K562 (cell line): ENCODE measurements at regions not wholly inside any gene's neighbourhood (a gene's known extent, or its start where the extent isn't known, plus 50 kb on each side); places are given as distances from the start of the nearest gene placed in this dataset.

Experiments used
- ATAC-seq: fragments of 200-7000 bp; cut with Tn5 transposase; 3 replicates; pipeline ENCODE4 v1.9.1; 2020; ENCODE audit warnings: moderate library complexity
- BruUV-seq: library from RNA; stranded (reverse); fragments of 400-500 nt; replicated peaks from 2 replicates; lab custom pipeline; 2021; lab: Mats Ljungman, UMichigan
- CTCF ChIA-PET: fragments of 300-600 bp; formaldehyde crosslinking; extraction: SDS; loops from one replicate; lab custom pipeline; 2021; ENCODE audit warnings: low intra/inter-chr PET ratio; lab: Yijun Ruan, JAX
- POLR2A ChIA-PET: fragments of 300-600, 350-650 bp; sonication (Branson Sonifier 250); formaldehyde crosslinking; extraction: SDS; loops from one replicate; lab custom pipeline; 2021; ENCODE audit warnings: antibody characterized with exemption, inconsistent platforms; lab: Yijun Ruan, JAX
- DNase-seq, 4 experiments: peaks; one replicate each; pipeline versions ENCODE4 v3.0.0 to v3.0.0-alpha.2; 2011 to 2018; ENCODE audit warnings: low spot score in 3 of 4, mixed read lengths in 3 of 4; ENCODE audit errors: extremely low read depth in 1 of 4
- FAIRE-seq: peaks from 2 replicates; lab custom pipeline; 2011; peaks lifted over from hg19 to GRCh38; lab: Jason Lieb, UNC
- H2AFZ ChIP-seq: 2 replicates; pipeline ENCODE4 v1.6.0; 2011; ENCODE audit warnings: low read depth, low read length, control low read depth, inconsistent platforms
- H3K27ac ChIP-seq: fragments of 200-600 bp; 3 replicates; pipeline ENCODE4 v1.8.0; 2011; ENCODE audit warnings: low read depth, mild to moderate bottlenecking, control low read depth, inconsistent platforms, low read length, moderate library complexity, mixed read lengths; ENCODE audit errors: extremely low read depth
- H3K27me3 ChIP-seq, 2 experiments: fragments of 300-600 bp in 1 of 2; 2 replicates in 1 of 2; 3 replicates in 1 of 2; pipeline versions ENCODE4 v1.6.0 to v1.8.0; 2011; ENCODE audit warnings: inconsistent platforms in 2 of 2, low read length in 2 of 2, mild to moderate bottlenecking in 1 of 2, mixed read lengths in 1 of 2, moderate library complexity in 1 of 2; ENCODE audit not compliant: control insufficient read depth in 2 of 2, insufficient read depth in 2 of 2
- H3K36me3 ChIP-seq: fragments of 300-600 bp; 3 replicates; pipeline ENCODE4 v1.8.0; 2011; ENCODE audit warnings: mild to moderate bottlenecking, low read length, inconsistent platforms; ENCODE audit not compliant: control insufficient read depth, insufficient read depth
- H3K4me1 ChIP-seq, 2 experiments: fragments of 200-600 bp in 1 of 2; replicated peaks in 1 of 2; 2 replicates in 1 of 2; 3 replicates in 1 of 2; pipeline versions ENCODE4 v1.5.1 to v1.8.0; 2011; ENCODE audit warnings: inconsistent platforms in 2 of 2, low read length in 2 of 2, mild to moderate bottlenecking in 1 of 2, mixed read lengths in 1 of 2, moderate library complexity in 1 of 2; ENCODE audit not compliant: control insufficient read depth in 2 of 2, insufficient read depth in 2 of 2
- H3K4me2 ChIP-seq: 2 replicates; pipeline ENCODE4 v1.6.1; 2011; ENCODE audit warnings: low read length, control low read depth, inconsistent platforms, mixed read lengths; ENCODE audit not compliant: insufficient read depth
- H3K4me3 ChIP-seq: fragments of 200-600 bp; sonication (generic), shearing (Covaris generic); 2 replicates; pipeline ENCODE4 v1.5.1; 2016; ENCODE audit warnings: control low read depth, inconsistent platforms
- H3K79me2 ChIP-seq: fragments of 200-600 bp; 3 replicates; pipeline ENCODE4 v1.8.0; 2011; ENCODE audit warnings: low read length, inconsistent platforms; ENCODE audit not compliant: control insufficient read depth, insufficient read depth
- H3K9ac ChIP-seq, 2 experiments: 2 replicates each; pipeline versions ENCODE4 v1.6.0 to v1.6.1; 2011; ENCODE audit warnings: low read depth in 2 of 2, low read length in 2 of 2, control low read depth in 1 of 2, inconsistent platforms in 1 of 2, mild to moderate bottlenecking in 1 of 2, mixed read lengths in 1 of 2; ENCODE audit not compliant: insufficient read depth in 1 of 2
- H3K9me1 ChIP-seq: one replicate; pipeline ENCODE4 v1.6.0; 2011; ENCODE audit warnings: inconsistent platforms, mild to moderate bottlenecking, low read length, moderate library complexity; ENCODE audit not compliant: control insufficient read depth, insufficient read depth
- H3K9me3 ChIP-seq: replicated peaks from 2 replicates; pipeline ENCODE4 v1.5.1; 2011; ENCODE audit warnings: low read depth, low read length, inconsistent platforms; ENCODE audit not compliant: control insufficient read depth, insufficient read depth
- H4K20me1 ChIP-seq: replicated peaks from 2 replicates; pipeline ENCODE4 v1.6.1; 2011; ENCODE audit warnings: low read length, inconsistent platforms, mixed read lengths; ENCODE audit not compliant: control insufficient read depth, insufficient read depth
- ATF7 ChIP-seq: fragments of 450-650 bp; IDR thresholded peaks from 2 replicates; pipeline ENCODE4 v1.7.1; 2014; ENCODE audit warnings: mild to moderate bottlenecking, moderate library complexity
- FOXK1 ChIP-seq: sonication (generic); formaldehyde crosslinking; IDR thresholded peaks from 2 replicates; pipeline ENCODE4 v1.8.0; 2022; ENCODE audit warnings: missing genetic modification reagents, mild to moderate bottlenecking, borderline replicate concordance
- JUND ChIP-seq, 2 experiments: IDR thresholded peaks; 2 replicates in 1 of 2; 3 replicates in 1 of 2; pipeline ENCODE4 v1.6.1; 2011; ENCODE audit warnings: borderline replicate concordance in 2 of 2, low read depth in 2 of 2, low read length in 2 of 2, improper control_type of control experiment in 1 of 2, missing biosample characterization in 1 of 2, missing genetic modification characterization in 1 of 2, missing genetic modification reagents in 1 of 2
- ZNF561 ChIP-seq: fragments of 450-650 bp; formaldehyde crosslinking; conservative IDR thresholded peaks from 2 replicates; pipeline ENCODE4 v1.4.0; 2020; ENCODE audit warnings: mild to moderate bottlenecking, moderate library complexity
- WGBS: fragments of 100-300 bp; shearing (Covaris generic); methylation state at CpG from one replicate; pipeline ENCODE4 v1.1.6; 2016; ENCODE audit warnings: low coverage, mixed read lengths; ENCODE audit not compliant: insufficient coverage; ENCODE audit errors: missing lambda C conversion rate; 5-methylcytosine and 5-hydroxymethylcytosine counted together
- in situ Hi-C: fragments of 300-500 bp; cut with MboI; formaldehyde crosslinking; loops from 4 replicates; pipeline ENCODE4 v1.15.0; 2018; ENCODE audit warnings: inconsistent platforms, mixed read lengths
- intact Hi-C: fragments of 100-400 bp; cut with micrococcal nuclease; formaldehyde crosslinking; loops from 2 replicates; pipeline ENCODE4 v1.14.2; 2022
- TF ChIP-seq, protein P1 (sequence below): fragments of 200-600 bp; sonication (generic); IDR thresholded peaks from one replicate; pipeline ENCODE4 v1.6.1; 2012; ENCODE audit warnings: mild to moderate bottlenecking, low read depth, low read length, inconsistent platforms
- TF ChIP-seq, protein P2 (sequence below), 2 experiments: fragments of 450-650 bp in 1 of 2; sonication (generic) in 1 of 2; formaldehyde crosslinking in 1 of 2; IDR thresholded peaks in 1 of 2; conservative IDR thresholded peaks in 1 of 2; 2 replicates each; pipeline versions ENCODE4 v1.6.1 to v1.8.1; 2016 to 2023; ENCODE audit warnings: mild to moderate bottlenecking in 2 of 2, moderate library complexity in 2 of 2, inconsistent platforms in 1 of 2, missing genetic modification reagents in 1 of 2

DNA sequence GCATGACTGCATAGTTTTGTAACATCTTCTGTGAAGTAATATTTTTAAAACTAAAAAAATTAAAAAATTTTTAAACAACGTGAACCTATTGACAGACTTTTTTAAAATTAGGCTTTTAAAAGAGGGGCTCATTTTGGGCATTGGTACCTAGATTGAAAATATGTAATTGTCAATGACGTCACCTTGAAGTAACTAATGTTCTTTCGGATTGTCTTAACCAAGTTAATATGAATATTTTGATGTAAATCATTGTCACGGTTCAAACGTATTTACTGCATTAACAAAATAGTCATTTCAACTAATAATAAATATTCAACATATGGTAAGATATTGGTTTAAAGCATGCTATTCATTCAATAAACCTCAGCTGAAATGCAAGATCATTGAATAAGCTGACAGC lies 719.8 kb downstream of the ANKRD7 start:
- Histone ChIP-seq H2AFZ (no peak overlapping the region), H3K36me3 (no peaks in the 10 kb centered on the region), H3K4me2 (no peak overlapping the region), H3K27me3 (no peaks in the 10 kb centered on the region), H3K79me2 (no peaks in the 10 kb centered on the region), H4K20me1 (no peaks in the 10 kb centered on the region), H3K9me1 (no peaks in the 10 kb centered on the region), H3K9me3 (no peaks in the 10 kb centered on the region), H3K4me3 (no peak overlapping the region), H3K4me1 (no peaks in the 10 kb centered on the region), H3K9ac (no peak overlapping the region), H3K27ac (no peak overlapping the region)
- FAIRE-seq (no peak), ATAC-seq (no peak), DNase-seq (no peak)
- CTCF ChIA-PET = no interaction called here
- in situ Hi-C loops = no loop called here
- intact Hi-C loops = no loop called here
- 4% methylated on average over 5 of the region's 5 CpGs for WGBS
- POLR2A ChIA-PET = no interaction called here
- no TSS peak for BruUV-seq
- TF ChIP-seq JUND (IDR thresholded peaks at IDR 0.05; ENCODE audit: borderline replicate concordance, low read depth, low read length) (no peak), JUND (tag; IDR thresholded peaks at IDR 0.05; ENCODE audit: borderline replicate concordance, low read depth, low read length) (peak; percentile 32; the same call in 1 of the 3 replicates), FOXK1 (CRISPR knock-in tag) (no peak), ZNF561 (CRISPR knock-in tag) (no peak), ATF7 (peak; percentile 63)
- TF ChIP-seq, protein P1, sequence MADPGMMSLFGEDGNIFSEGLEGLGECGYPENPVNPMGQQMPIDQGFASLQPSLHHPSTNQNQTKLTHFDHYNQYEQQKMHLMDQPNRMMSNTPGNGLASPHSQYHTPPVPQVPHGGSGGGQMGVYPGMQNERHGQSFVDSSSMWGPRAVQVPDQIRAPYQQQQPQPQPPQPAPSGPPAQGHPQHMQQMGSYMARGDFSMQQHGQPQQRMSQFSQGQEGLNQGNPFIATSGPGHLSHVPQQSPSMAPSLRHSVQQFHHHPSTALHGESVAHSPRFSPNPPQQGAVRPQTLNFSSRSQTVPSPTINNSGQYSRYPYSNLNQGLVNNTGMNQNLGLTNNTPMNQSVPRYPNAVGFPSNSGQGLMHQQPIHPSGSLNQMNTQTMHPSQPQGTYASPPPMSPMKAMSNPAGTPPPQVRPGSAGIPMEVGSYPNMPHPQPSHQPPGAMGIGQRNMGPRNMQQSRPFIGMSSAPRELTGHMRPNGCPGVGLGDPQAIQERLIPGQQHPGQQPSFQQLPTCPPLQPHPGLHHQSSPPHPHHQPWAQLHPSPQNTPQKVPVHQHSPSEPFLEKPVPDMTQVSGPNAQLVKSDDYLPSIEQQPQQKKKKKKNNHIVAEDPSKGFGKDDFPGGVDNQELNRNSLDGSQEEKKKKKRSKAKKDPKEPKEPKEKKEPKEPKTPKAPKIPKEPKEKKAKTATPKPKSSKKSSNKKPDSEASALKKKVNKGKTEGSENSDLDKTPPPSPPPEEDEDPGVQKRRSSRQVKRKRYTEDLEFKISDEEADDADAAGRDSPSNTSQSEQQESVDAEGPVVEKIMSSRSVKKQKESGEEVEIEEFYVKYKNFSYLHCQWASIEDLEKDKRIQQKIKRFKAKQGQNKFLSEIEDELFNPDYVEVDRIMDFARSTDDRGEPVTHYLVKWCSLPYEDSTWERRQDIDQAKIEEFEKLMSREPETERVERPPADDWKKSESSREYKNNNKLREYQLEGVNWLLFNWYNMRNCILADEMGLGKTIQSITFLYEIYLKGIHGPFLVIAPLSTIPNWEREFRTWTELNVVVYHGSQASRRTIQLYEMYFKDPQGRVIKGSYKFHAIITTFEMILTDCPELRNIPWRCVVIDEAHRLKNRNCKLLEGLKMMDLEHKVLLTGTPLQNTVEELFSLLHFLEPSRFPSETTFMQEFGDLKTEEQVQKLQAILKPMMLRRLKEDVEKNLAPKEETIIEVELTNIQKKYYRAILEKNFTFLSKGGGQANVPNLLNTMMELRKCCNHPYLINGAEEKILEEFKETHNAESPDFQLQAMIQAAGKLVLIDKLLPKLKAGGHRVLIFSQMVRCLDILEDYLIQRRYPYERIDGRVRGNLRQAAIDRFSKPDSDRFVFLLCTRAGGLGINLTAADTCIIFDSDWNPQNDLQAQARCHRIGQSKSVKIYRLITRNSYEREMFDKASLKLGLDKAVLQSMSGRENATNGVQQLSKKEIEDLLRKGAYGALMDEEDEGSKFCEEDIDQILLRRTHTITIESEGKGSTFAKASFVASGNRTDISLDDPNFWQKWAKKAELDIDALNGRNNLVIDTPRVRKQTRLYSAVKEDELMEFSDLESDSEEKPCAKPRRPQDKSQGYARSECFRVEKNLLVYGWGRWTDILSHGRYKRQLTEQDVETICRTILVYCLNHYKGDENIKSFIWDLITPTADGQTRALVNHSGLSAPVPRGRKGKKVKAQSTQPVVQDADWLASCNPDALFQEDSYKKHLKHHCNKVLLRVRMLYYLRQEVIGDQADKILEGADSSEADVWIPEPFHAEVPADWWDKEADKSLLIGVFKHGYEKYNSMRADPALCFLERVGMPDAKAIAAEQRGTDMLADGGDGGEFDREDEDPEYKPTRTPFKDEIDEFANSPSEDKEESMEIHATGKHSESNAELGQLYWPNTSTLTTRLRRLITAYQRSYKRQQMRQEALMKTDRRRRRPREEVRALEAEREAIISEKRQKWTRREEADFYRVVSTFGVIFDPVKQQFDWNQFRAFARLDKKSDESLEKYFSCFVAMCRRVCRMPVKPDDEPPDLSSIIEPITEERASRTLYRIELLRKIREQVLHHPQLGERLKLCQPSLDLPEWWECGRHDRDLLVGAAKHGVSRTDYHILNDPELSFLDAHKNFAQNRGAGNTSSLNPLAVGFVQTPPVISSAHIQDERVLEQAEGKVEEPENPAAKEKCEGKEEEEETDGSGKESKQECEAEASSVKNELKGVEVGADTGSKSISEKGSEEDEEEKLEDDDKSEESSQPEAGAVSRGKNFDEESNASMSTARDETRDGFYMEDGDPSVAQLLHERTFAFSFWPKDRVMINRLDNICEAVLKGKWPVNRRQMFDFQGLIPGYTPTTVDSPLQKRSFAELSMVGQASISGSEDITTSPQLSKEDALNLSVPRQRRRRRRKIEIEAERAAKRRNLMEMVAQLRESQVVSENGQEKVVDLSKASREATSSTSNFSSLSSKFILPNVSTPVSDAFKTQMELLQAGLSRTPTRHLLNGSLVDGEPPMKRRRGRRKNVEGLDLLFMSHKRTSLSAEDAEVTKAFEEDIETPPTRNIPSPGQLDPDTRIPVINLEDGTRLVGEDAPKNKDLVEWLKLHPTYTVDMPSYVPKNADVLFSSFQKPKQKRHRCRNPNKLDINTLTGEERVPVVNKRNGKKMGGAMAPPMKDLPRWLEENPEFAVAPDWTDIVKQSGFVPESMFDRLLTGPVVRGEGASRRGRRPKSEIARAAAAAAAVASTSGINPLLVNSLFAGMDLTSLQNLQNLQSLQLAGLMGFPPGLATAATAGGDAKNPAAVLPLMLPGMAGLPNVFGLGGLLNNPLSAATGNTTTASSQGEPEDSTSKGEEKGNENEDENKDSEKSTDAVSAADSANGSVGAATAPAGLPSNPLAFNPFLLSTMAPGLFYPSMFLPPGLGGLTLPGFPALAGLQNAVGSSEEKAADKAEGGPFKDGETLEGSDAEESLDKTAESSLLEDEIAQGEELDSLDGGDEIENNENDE = no peak
- TF ChIP-seq, protein P2, sequence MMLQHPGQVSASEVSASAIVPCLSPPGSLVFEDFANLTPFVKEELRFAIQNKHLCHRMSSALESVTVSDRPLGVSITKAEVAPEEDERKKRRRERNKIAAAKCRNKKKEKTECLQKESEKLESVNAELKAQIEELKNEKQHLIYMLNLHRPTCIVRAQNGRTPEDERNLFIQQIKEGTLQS (IDR thresholded peaks at IDR 0.05) = peak; percentile 65; the same call in 1 of the 2 replicates
- TF ChIP-seq, protein P2 (CRISPR knock-in tag; conservative IDR thresholded peaks at IDR 0.05) = no peak
